PC-9 (cell line): ENCODE measurements at regions not wholly inside any gene's neighbourhood (a gene's known extent, or its start where the extent isn't known, plus 50 kb on each side); places are given as distances from the start of the nearest gene placed in this dataset.

Source experiments
- CTCF ChIP-seq: fragments of 200-600 bp; sonication (generic); conservative IDR thresholded peaks from 2 replicates; pipeline ENCODE4 v1.6.1; 2017; ENCODE audit warnings: mixed run types, antibody characterized with exemption, mild to moderate bottlenecking, moderate library complexity
- EZH2 ChIP-seq: fragments of 200-600 bp; sonication (generic); IDR thresholded peaks from 2 replicates; pipeline ENCODE4 v1.8.0; 2017; ENCODE audit warnings: antibody characterized with exemption, low read depth

- TF ChIP-seq EZH2 (no peak), CTCF (no peak)
Observed at GRCh38 chr1:101295209-101295608, 58.4 kb downstream of the S1PR1 start.
